UCSD-AML1 (cell line): ENCODE measurements at regions not wholly inside any gene's neighbourhood (a gene's known extent, or its start where the extent isn't known, plus 50 kb on each side); places are given as distances from the start of the nearest gene placed in this dataset.

Experiments used
- DNase-seq: peaks from one replicate; lab custom pipeline; 2025; ENCODE audit not compliant: unreplicated experiment; lab: John Stamatoyannopoulos, UW

DNA sequence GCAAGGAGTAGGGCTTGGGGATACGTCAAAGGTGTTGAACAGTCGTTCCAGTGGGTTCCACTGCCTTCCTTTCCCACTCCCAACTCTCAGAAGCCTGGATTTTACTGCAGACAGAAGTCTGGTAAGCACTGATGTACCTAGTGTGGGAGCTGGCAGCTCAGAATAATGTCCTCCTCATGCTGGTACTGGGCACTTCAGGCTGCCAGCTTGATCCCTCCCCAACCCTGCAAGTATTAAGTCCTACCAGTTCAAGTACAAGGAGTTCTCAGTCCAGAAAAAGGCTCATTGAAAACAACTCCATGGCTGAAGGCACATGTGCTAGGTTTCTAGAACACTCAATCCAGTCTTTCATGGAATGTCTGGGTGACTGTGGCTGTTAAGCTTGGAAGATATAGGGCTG lies 304.3 kb downstream of the NUAK1 start:
- DNase-seq: no peak

DNA sequence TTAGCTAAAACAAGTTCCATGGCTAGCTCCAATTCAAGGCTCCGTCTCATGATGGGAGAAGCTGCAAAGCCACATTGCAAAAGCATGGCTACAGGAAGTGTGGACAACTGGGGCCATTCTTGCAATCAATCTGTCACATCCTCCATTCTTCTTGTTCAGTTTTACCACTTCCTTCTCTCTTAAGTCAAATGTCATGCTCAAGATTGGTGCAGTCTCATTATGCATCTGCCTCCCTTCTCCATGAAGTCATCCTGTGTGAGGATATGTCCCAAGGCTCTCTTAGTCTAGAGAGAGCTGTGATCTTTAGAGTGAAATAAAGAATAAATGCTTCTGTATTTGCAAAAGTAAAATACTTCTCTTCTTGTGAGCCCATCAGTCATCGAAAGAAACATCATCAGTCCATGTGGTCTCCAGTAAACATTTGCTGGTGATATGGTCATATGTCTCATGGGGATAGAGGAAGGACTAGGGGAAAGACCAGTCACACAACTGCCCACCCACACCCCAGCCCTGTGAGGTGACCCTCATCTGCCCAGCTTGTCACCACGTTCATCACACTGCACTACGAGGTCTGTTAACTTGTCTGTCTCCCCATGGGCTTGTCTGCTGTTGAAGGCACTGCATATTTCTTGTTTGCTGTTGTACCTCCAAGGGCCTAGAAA lies 303.0 kb downstream of the NUAK1 start:
- no peak for DNase-seq

DNA sequence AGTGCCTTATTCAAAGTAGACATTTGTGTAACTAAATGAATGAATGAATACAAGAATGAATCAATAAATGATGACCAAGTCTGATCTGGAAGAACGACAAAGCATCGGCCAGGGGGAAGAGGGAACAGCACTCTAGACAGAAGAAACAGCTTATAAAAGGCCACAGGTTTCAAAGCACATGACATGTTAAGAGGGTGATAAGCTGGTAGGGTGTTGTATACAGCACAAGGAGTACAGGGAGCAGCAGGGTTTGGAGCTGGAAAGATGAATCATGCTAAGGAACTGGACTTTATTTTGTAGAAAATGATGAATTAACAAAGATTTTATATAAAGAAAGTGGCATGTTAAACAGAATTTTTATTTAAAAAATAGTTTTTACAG lies 302.5 kb downstream of the NUAK1 start:
- DNase-seq: no peak

DNA sequence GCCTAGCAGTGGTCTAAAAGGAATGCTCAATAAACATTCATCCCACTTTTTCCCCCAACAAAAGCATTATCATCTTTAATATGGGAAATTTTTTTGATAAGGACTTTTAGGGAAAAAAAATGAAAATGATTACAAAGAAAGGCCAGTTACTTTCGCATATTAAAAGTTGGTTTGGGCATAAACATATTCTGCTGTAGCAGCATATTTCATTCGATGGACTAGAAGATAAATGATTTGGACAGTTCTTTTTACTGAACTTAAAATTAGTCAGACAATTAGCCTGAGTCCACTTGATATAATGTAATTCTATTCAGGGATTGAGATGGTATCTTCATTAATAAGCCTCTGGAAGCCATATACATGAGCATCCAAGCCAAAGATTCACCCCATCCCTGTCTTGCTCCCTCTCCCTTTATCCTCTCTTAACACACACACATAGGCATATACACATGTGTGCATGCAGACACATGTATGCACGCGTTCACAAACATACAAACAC lies 299.1 kb downstream of the NUAK1 start:
- no peak for DNase-seq

GRCh38 chr12:105840384-105840783 lies 298.4 kb downstream of the NUAK1 start:
- no peak for DNase-seq

GRCh38 chr12:105841840-105842239 lies 296.9 kb downstream of the NUAK1 start:
- DNase-seq: no peak

- DNase-seq: no peak
Measured at GRCh38 chr12:105843561-105843960, 295.2 kb downstream of the NUAK1 start.

DNA sequence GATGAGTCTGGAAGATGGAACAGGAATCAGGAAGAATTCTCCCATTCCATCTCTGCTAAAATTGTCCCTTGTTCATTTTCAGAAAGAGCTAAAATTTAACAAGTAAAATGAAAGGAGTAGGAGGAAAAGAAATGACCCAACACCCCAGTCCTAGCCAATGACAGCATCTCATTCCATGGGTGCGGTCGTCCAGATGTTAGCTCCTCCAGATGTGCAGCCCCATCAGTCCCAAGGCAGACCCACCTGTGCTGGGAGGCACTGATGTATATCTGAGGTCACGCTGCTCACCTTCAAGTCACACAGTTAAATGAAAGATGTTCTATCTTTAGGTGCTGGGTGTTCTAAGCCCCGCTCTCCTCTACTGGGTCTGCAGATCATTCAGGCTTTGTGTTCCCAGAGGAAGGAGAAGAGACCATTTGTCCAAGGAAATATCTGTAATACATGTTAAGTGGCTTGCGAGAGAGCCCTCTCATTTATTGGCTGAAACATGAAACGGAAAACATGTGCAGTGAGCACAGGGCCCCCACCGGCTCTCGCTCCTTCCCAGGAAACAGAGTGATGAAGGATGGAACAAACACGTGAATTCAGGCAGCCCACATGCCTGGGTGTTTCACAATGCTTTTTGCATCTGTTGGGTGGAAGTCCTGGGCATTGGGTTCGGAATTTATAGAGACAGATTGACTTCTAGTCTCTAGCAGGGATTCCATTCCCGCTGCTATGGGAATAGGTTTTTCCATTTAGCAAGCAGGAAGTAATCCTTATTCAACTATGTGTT lies 294.6 kb downstream of the NUAK1 start:
- DNase-seq: no peak

- DNase-seq: no peak
Measured at GRCh38 chr12:105846331-105846730, 292.4 kb downstream of the NUAK1 start.

DNA sequence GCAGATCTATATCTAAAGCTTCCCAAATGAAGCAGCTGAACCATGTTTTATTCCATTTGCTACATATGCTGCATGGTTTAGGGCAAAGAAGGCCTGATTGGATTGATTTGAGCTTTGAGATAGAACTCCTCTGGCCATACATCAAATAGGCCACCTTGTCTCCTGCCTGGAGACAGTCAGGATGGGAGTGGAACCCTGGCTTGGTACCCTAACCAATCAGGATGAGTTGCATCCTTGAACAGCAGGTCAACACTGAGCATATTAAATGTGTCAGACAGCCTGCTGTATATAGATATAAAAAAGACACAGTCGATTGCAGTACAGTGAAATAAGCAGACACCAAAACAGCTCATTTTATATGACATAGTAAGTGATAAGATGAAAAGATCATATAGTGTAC lies 291.7 kb downstream of the NUAK1 start:
- no peak for DNase-seq

- no peak for DNase-seq
Measured at GRCh38 chr12:105848286-105848685, 290.5 kb downstream of the NUAK1 start.

GRCh38 chr12:105850103-105850968 lies 288.4 kb downstream of the NUAK1 start:
- DNase-seq: no peak

- DNase-seq: no peak
Measured at GRCh38 chr12:105852496-105852895, 286.3 kb downstream of the NUAK1 start.

- no peak for DNase-seq
Measured at GRCh38 chr12:105852951-105853350, 285.8 kb downstream of the NUAK1 start.

GRCh38 chr12:105854071-105854470 lies 284.7 kb downstream of the NUAK1 start:
- DNase-seq: no peak

DNA sequence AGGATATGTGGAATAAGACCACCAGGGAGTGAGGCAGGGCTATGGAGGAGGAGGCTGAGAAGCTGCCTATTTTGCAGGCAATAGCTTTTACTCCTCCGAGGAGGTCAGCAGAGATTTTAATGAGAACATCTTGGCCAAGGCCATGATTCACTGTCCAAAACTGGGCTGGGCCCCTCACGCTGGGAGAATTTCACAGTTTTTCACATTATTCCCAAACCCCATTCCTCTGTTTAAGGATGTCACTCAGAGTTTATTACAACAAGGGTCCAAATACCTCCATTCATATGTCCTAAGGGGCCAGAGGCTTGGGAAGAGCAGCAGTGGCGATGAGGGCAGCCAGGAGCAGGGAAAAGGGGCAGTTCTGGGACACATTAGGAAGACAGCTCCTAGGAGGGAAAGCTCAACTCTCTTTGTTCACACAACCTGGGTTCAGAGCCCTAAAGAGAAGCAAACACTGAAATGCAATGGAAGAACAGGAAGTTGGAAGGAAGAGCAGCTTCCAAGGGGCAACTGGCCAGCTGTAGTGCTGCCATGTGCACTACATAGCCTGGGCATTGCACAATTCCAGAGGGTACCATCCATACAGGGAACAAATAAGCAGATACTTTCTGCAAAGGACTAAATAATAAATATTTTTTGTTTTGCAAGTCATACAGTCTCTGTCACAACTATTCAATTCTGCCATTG lies 283.2 kb downstream of the NUAK1 start:
- DNase-seq: no peak

GRCh38 chr12:105856048-105856405 lies 282.7 kb downstream of the NUAK1 start:
- DNase-seq: no peak

DNA sequence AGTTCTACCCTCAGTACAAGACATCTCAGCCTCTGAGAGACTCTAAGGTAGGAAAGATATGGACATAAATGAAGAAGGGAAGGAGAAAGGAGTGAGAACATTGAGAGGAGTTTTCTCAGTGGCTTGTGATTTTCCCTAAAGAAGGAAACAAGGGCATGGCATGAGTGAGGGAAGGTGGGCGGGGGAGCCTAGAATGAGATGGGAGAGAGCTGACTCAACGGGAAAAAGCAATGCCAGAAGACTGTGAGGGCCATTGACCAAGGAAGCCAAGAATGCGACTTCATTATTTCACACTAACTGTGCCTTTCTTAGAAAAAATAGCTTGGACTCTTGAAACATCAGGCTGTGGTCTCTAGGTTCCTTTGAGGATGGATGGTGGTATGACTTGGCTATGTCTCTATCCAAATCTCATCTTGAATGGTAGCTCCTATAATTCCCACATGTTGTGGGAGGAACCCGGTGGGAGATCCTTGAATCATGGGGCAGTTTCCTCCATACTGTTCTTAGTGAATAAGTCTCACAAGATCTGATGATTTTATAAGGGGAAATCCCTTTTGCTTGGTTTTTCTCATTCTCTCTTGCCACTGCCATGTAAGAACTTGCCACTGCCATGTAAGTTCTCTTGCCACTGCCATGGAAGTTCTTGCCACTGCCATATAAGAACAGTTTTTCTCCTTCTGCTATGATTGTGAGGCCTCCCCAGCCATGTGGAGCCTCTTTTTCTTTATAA lies 279.6 kb downstream of the NUAK1 start:
- no peak for DNase-seq

GRCh38 chr12:105860561-105861207 lies 278.1 kb downstream of the NUAK1 start:
- DNase-seq: no peak

GRCh38 chr12:105861227-105861626 lies 277.5 kb downstream of the NUAK1 start:
- no peak for DNase-seq
